ENCODE measurements at regions not wholly inside any gene's neighbourhood (a gene's known extent, or its start where the extent isn't known, plus 50 kb on each side); places are given as distances from the start of the nearest gene placed in this dataset.
A peak's percentile ranks its signal among the peaks of the same experiment; 100 is the strongest.

DNA sequence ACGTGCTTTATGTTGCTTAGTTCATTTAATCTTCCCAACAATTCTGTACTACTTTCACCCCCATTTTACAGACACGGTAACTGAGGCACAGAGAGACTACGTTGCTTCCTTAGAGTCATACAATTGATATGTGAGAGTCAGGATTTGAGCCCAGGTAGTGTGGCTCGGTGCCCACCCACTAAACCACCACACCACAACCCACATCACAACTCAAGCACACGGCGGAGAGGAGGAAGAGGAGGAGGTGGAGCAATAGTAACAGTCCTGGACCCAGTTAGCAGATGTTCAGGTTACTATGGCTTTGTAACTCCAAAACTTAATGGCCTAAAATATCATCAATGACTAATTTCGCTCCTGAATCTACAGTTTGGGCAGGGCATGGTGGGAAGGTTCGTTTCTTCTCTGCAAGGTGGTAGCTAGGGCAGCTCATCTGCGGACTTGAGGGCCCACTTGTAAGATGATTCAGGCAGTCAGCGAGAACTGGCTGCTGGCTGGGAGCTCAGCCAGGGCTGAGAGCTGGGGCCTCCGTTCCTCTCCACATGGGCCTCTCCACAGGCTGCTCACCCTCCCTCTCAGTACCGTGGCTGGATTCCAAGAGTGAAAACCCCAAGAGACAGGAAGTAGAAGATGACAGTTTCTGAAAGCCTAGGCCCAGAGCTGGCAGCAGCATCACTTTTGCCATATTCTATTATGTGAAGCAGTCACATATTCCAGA is 167.1 kb downstream of the ZFP36L2 start:
- no peak overlapping the region for H3K4me3 ChIP-seq (ENCODE audit: low read depth, low read length)
- TF ChIP-seq, protein P1, sequence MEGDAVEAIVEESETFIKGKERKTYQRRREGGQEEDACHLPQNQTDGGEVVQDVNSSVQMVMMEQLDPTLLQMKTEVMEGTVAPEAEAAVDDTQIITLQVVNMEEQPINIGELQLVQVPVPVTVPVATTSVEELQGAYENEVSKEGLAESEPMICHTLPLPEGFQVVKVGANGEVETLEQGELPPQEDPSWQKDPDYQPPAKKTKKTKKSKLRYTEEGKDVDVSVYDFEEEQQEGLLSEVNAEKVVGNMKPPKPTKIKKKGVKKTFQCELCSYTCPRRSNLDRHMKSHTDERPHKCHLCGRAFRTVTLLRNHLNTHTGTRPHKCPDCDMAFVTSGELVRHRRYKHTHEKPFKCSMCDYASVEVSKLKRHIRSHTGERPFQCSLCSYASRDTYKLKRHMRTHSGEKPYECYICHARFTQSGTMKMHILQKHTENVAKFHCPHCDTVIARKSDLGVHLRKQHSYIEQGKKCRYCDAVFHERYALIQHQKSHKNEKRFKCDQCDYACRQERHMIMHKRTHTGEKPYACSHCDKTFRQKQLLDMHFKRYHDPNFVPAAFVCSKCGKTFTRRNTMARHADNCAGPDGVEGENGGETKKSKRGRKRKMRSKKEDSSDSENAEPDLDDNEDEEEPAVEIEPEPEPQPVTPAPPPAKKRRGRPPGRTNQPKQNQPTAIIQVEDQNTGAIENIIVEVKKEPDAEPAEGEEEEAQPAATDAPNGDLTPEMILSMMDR (conservative IDR thresholded peaks at IDR 0.05; ENCODE audit: low read depth, low read length) = no peak
- peak; percentile 98 for DNase-seq (ENCODE audit: low read depth)

- DNase-seq (ENCODE audit: low read depth) = no peak
- TF ChIP-seq, protein P1 (conservative IDR thresholded peaks at IDR 0.05; ENCODE audit: low read depth, low read length) = no peak
- no peak overlapping the region for H3K4me3 ChIP-seq (ENCODE audit: low read depth, low read length)
Observed at GRCh38 chr2:43058726-43059110, 167.7 kb downstream of the ZFP36L2 start.

- TF ChIP-seq, protein P1 (conservative IDR thresholded peaks at IDR 0.05; ENCODE audit: low read depth, low read length) = no peak
- DNase-seq (ENCODE audit: low read depth) = no peak
- no peak overlapping the region for H3K4me3 ChIP-seq (ENCODE audit: low read depth, low read length)
Observed at GRCh38 chr2:43057742-43058725, 168.4 kb downstream of the ZFP36L2 start.

DNA sequence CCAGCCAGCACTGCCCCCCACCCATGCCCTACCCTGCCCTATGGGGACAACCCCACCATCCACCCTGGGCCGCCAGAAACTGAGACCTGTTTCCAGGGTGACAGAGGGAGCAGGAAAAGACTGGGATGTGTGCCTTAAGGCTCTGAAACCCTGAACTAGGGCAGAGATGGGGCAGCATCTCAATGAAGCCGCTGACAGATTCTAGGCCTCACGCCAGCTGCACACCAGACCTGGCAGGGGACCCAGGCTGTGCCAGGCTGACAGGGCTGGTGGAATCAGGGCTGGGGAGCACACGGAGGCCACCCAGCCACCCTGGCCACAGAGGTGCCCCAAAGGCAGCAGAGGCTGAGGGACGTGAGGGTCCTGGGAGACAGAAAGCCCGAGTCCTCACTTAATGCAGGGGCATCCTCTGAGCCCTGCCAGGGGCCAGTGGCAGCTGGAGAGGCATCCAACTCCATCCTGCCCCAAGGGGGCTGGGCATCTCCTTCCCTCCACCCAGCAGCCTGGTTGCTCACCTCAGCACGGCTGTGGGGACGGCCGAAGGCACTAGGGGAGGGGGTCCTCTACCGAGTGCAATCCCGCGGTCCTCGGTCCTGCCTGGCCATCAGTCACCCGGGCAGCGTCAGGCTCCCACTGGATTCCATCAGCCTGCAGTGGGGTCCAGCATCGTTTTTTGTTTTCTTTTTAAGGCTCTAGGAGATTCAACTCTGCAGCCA is 169.2 kb downstream of the ZFP36L2 start:
- TF ChIP-seq, protein P1 (conservative IDR thresholded peaks at IDR 0.05; ENCODE audit: low read depth, low read length) = no peak
- no peak for DNase-seq (ENCODE audit: low read depth)
- H3K4me3 ChIP-seq (ENCODE audit: low read depth, low read length) = no peak overlapping the region

DNA sequence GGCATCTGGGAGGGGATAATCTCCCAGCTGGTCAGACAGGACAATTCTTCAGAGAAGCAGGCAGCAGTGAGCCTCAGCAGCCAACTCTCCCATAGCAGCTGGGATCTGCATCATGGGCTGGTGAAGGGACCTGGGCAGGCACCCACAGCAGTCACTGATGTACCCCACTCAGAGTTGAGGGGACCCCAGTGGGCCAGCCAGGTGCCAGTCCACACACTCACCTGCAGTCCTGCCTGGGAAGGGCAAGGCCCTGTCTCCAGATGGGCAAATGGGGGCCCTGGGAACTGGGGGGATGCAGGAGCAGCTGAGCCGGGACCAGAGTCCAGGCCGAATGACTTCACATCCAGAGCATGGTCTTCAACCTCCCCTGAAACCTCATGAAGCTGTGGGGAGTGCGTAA is 170.4 kb downstream of the ZFP36L2 start:
- DNase-seq (ENCODE audit: low read depth) = no peak
- TF ChIP-seq, protein P1 (conservative IDR thresholded peaks at IDR 0.05; ENCODE audit: low read depth, low read length) = no peak
- no peak overlapping the region for H3K4me3 ChIP-seq (ENCODE audit: low read depth, low read length)

DNA sequence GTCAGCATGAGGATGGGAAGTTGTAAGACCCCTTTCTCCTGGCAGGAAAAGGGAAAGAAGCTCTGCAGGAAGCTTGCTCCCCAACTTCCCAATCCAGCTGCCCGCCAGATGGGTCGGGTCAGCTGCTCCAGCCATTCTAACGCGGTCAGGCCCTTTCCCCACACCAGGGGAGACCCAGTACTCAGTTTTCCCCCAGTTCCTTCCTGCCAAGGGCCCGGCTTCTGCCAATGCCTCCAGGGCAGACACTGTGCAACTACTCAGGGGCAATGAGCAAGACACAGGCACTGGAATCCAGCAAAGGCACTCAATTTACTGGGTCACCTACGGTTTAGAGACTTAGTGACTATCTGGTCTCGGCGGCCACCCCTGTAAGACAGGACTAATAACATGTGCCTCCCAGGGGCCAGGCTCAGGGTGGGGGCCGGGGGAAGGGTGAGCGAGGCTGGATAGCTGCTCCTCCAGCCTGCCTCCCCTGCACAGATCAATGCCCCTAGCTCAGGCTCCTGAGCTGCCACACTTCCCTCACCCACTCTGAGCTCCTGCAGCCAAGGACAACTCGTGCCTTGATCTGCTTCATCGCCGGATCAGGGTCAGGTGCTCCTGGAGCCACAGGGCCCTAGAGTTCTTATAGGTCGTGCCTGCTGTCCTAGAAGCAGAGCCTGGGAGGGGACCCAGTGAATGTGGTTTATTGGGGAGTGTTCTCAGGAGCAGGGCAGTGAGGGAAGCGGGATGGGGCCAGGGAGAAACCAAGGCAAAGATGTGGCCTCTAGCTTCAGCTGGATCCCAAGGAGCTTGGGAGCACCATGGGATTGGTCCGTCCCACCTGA is 171.1 kb downstream of the ZFP36L2 start:
- TF ChIP-seq, protein P1 (conservative IDR thresholded peaks at IDR 0.05; ENCODE audit: low read depth, low read length) = no peak
- H3K4me3 ChIP-seq (ENCODE audit: low read depth, low read length) = no peak overlapping the region
- no peak for DNase-seq (ENCODE audit: low read depth)

All from choroid plexus epithelial cell (primary cell).